ENCODE measurements at regions not wholly inside any gene's neighbourhood (a gene's known extent, or its start where the extent isn't known, plus 50 kb on each side); places are given as distances from the start of the nearest gene placed in this dataset.
"Not testable (repeated sequence)": the region's sequence is repeated elsewhere in the genome, so short reads cannot be mapped to it uniquely, and the experiment has no call there.

DNA sequence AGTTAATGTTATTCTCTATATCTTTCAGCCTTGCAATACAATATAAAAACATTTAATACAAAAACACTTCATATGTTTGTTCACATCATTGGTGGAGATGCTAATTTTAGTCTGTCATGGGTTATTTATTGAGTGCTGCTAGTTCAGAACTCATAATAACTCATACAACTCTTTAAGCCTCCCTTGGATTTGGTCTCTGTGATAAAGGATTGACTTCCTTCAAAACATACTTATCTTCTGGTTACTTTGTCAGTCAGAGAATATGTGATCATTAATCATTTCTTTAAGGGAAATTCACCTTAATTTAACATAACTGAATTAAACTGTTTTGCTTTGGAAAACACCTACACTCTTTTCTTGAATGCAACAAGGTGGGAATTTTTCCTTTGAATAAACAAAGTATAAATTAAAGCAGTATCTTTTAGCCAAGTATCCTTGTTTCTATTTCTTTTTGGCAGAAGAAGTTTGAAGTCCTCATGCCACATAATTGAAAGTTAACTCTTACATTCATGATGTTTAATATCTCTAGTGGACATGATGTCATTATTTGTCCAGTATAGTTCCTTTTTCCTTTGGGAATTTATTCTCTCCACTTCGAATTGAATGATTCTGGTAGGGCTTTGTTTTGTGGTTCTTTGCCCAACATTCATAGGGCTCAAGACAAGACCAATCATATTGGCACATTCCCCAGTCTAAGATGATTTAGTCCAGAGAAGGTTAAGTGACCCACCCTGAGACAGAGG lies 133.2 kb upstream of the CENPW start:
- DNase-seq: no peak

DNA sequence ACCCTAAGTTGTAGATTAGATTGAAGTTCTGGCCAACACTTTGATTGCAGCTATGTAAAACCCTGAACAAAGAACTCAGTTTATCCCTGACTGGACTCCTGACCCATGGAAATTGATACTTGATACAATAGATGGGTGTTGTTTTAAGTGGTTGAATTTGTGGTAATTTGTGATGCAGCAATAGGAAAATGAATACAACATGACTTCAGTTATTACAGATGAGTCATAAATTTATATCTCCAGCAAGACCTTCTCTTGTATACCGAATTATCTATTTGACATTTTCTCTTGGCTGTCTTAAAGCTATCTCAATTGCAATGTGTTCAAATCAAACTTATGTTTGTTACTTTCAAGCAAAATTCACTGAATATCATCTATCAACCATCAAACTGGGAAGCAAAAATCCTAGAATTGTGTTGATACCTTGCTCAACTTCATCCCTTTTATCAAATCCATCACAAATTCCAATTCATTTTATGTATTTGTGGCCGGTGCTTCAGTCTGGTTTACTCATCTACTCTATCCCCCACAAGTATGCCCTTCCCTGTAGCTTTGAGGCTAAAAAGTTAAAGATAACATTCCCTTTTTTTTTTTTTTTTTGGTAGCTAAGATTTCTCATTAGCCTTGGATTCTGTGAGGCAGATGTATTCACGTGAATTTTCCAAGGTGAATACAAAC lies 129.4 kb upstream of the CENPW start:
- DNase-seq: no peak

DNA sequence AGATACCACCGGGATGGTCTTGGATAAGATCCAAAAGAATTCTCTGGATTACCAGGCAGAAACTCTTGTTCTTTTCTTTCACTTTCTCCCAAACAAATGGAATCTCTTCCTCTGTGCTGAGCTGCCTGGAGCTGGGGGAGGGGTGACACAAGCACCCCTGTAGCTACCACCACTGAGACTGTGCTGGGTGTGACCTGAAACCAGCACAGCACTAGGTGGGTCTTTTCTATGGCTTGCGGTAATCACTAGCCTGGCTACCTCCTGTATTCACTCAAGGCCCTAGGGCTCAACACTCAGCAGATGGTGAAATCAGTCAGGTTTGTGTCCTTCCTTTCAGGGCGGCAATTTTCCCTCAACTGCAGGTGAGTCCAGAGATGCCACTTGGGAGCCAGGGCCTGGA lies 122.4 kb upstream of the CENPW start:
- no peak for DNase-seq

GRCh38 chr6:126220901-126221300 lies 119.0 kb upstream of the CENPW start:
- DNase-seq: not testable (repeated sequence)

DNA sequence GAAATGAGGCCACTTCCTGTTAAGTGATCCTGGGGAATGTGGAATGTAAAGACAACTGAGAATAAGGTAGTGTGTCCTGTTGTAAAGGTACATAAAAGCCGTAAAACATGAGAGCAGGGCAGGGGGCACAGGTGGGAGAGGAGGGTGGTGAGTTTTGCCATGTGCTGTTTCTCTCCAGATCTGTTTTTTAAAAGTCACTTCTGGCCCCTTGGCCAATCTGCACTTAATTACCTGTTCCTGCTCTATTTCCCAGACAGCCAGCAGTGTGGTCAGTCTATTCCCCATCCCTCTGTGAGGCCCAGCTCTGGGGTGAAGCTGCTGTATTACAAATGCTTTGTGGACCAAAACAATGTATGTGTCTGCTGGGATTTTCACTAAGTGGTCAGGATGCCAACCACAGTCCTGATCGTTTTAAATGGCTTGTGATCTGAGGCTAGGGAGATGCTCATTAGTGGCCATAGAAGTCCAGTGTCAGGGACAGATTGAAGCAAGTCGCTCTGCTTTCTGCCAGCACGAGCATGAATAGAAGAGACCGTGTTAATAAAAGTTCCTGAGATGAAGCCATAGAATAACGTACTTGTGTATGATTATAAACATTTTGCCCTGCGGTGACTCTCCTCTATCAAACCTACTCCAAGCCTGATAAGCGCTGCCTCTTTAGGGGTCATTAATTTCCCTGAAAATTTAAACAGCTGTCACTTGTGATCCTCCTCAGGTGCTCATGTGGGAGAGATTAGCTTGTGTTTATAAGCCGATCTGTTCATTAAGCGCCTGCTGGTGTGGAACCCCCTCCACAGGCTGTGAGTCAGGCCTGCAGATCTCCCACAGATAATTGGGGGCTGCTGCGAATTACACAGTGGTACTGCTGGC lies 111.8 kb upstream of the CENPW start:
- DNase-seq: no peak

DNA sequence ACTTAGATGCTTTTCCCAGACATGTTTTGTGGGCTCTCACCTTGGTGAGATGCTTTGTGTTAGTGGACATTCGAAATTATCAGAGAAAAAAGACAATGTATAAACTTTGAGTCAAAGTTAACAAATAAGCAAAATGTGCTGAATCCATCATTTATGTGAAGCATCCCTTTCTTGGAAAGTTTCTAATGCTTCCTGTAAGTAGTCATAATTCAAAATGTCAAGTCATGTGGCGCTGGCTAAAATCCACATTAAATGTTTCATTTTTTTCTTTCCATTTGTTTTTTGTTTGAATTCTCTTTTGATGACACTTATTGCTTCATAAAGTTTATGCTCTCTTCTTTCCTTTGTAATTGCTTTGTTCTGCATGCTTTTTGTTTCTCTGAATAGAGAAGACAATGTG lies 107.2 kb upstream of the CENPW start:
- no peak for DNase-seq

DNA sequence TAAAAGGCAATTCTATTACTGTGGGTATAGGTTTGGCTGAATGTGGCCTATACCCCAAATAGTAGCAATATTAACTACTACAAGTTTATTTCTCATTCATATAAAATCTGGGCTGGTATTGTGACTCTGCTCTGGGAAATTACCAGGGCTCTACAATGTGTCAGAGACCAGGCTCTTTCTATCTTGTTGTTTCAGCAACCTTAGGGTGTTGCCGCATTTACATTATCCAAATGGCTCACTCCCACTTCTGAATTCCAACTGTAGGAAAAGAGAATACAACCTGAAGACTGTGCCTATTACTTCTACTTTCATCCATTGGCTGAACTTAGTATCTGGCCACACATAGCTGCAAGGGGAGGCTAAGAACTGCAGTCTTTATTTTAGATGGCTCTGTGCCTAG lies 106.7 kb upstream of the CENPW start:
- DNase-seq: no peak

- DNase-seq: no peak
Observed at GRCh38 chr6:126235363-126235762, 104.6 kb upstream of the CENPW start.

GRCh38 chr6:126245077-126245476 lies 94.8 kb upstream of the CENPW start:
- no peak for DNase-seq

DNA sequence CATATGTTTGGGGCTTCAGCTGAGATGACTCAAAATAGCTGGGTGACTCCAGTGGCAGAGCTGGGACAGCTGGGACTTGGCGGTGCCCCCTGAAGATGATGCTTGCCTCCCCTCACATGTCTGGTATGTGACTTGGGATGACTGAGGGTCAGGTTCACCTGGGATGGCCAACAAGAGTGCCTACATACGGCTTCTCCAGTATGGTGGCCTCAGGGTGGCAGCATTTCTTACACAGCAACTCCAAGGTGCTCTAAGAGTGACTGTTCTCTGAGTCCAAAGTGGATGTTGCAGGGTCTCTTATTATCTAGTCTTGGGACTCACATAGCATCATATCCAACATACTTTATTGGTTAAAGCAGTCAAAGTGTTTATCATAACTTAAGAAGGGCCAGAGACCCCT lies 87.8 kb upstream of the CENPW start:
- no peak for DNase-seq

- DNase-seq: no peak
Observed at GRCh38 chr6:126253431-126253830, 86.5 kb upstream of the CENPW start.

DNA sequence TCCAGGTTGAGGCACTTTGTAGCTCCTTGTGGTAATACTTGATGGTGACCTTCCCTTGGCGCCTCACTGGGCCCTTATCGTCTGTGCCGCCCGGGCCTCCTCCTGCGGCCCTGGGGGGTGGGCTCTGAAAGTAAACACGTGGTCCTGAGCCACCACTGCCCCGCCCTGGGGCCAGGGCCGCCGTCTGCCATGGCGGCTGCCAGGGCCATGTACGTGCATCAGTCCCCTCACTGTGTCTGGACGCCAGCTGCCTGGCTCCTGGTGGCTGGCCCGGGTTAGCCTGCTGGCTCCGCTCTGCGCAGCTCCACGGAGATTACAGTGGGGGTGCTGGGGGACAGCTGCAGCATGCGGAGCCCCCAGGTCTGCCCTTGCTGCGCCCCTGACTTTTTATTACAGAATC lies 81.8 kb upstream of the CENPW start:
- DNase-seq: no peak

GRCh38 chr6:126261792-126262421 lies 78.0 kb upstream of the CENPW start:
- no peak for DNase-seq

DNA sequence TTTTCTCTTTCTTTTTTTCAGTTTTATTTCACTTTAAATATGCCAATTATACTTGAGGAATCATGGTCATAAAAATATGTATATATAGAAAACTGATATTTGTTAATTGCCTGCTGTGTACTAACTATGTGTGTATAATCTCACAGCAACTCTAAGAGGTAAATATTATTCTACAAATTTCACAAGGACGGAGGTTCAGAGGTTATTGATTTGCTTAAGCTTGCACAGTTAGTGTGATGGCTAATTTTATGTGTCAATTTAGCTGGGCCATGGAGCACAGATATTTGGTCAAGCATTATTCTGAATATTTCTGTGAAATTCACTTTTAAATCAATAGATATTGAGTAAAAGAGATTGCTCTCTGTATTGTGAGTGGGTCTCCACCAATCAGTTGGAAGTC lies 75.7 kb upstream of the CENPW start:
- DNase-seq: no peak

GRCh38 chr6:126266664-126267063 lies 73.3 kb upstream of the CENPW start:
- peak in 1 of 4 experiments; percentile 23 for DNase-seq

GRCh38 chr6:126267626-126268025 lies 72.3 kb upstream of the CENPW start:
- DNase-seq: no peak

DNA sequence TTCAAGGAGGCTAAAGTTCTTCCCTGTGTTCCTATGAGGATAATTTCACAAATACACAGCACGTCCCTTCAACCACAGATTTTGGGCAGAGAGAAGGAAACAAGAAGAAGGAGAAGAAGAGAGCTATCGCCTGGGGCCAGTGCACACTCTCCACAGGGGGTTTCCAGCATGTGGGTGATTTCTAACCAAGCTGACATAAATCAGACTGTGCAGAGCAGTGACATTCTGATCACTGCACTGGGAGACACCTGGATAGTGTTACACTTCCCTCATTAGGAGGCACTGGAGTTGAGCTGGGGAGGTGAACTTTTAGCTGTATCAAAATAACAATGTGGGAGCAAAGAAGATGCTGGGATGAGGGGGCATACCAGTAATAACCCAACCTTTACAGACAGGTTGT lies 71.8 kb upstream of the CENPW start:
- no peak for DNase-seq

DNA sequence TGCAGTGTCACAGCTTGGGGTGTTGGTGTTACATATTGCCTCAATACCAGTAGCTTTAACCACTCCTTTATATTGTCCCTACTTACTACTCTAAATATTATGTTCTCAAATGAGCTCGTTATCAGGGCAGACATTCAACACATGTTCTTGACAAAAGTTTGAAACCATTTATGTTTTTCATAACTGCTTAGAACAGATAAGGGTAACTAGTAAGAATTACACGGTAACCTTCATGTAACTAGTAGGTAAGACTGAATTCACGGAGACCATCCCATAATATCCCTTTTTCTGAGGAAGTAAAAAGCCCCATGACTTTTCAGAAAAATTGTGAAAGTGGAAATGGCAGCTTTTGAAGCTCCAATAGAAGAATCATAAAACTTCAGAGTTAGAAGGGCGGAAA lies 59.6 kb upstream of the CENPW start:
- no peak for DNase-seq

- DNase-seq: no peak
Observed at GRCh38 chr6:126285871-126286365, 54.0 kb upstream of the CENPW start.
